ENCODE measurements at regions not wholly inside any gene's neighbourhood (a gene's known extent, or its start where the extent isn't known, plus 50 kb on each side); places are given as distances from the start of the nearest gene placed in this dataset.

- Mint-ChIP-seq H3K36me3 (no peaks in the 10 kb centered on the region), H3K9me3 (peaks cover 0 to 6% (median 0%) of the 10 kb centered on the region in 7 donors)
Observed at GRCh38 chr10:9913876-9914514, 1103.7 kb upstream of the CELF2 start.

DNA sequence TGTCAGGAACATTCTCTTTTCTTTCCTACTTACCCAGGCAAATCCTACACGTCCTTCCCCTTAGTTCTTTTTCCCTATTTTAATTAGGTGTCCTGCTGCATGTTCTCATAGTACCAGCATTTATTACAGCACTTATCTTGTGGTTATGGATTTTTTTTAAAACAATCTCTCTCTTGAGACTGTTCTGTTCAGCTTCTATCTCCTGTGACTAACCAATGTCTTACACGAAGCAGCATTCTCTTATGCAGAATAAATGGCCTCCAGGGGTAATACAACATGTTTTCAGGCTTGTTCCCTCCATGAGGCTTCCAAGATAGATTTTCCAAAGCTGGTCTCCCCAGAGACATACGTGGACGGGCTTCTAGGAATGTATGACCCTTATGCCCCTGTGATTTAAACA is 1096.1 kb upstream of the CELF2 start:
- Histone ChIP-seq H3K4me3 (ENCODE audit: low read depth, low read length) (no peak overlapping the region), H3K4me1 (ENCODE audit: control insufficient read depth, insufficient read depth, low read length, poor library complexity, severe bottlenecking) (no peaks in the 10 kb centered on the region), H3K27me3 (ENCODE audit: control insufficient read depth, insufficient read depth, low read length) (no peaks in the 10 kb centered on the region), H3K27ac (ENCODE audit: insufficient read depth, low read length, poor library complexity, severe bottlenecking) (no peak overlapping the region), H3K36me3 (ENCODE audit: control insufficient read depth, insufficient read depth, low read length) (no peaks in the 10 kb centered on the region), H3K9me3 (ENCODE audit: control insufficient read depth in 2 of 2, low read length in 2 of 2) (no peaks in the 10 kb centered on the region)
- no peak overlapping the region for H3K4me3 Mint-ChIP-seq
- H3K36me3 Mint-ChIP-seq: no peaks in the 10 kb centered on the region
- no peak overlapping the region for H3K27ac Mint-ChIP-seq
- no peaks in the 10 kb centered on the region for H3K4me1 Mint-ChIP-seq
- ATAC-seq (ENCODE audit: low read depth in 2 of 2) (no peak), DNase-seq (no peak)
- H3K9me3 Mint-ChIP-seq: peaks cover 0 to 8% (median 2%) of the 10 kb centered on the region in 7 donors
- no peaks in the 10 kb centered on the region for H3K27me3 Mint-ChIP-seq

More at GRCh38 chr10:9913876-9914514, 1103.7 kb upstream of the CELF2 start:
- Mint-ChIP-seq H3K27ac (no peak overlapping the region), H3K4me3 (no peak overlapping the region), H3K27me3 (no peaks in the 10 kb centered on the region), H3K4me1 (no peaks in the 10 kb centered on the region)
- H3K36me3 ChIP-seq (ENCODE audit: control insufficient read depth, insufficient read depth, low read length): no peaks in the 10 kb centered on the region
- no peaks in the 10 kb centered on the region for H3K27me3 ChIP-seq (ENCODE audit: control insufficient read depth, insufficient read depth, low read length)
- H3K4me1 ChIP-seq (ENCODE audit: control insufficient read depth, insufficient read depth, low read length, poor library complexity, severe bottlenecking): no peaks in the 10 kb centered on the region
- H3K27ac ChIP-seq (ENCODE audit: insufficient read depth, low read length, poor library complexity, severe bottlenecking): no peak overlapping the region
- no peak overlapping the region for H3K4me3 ChIP-seq (ENCODE audit: low read depth, low read length)
- peaks cover 0 to 3% of the 10 kb centered on the region in 2 experiments for H3K9me3 ChIP-seq (ENCODE audit: control insufficient read depth in 2 of 2, low read length in 2 of 2)
- DNase-seq (no peak), ATAC-seq (ENCODE audit: low read depth in 2 of 2) (no peak)

- H3K27ac ChIP-seq (ENCODE audit: insufficient read depth, low read length, poor library complexity, severe bottlenecking): no peak overlapping the region
- no peaks in the 10 kb centered on the region for H3K27me3 ChIP-seq (ENCODE audit: control insufficient read depth, insufficient read depth, low read length)
- ATAC-seq (ENCODE audit: low read depth in 2 of 2): no peak
- Mint-ChIP-seq H3K36me3 (no peaks in the 10 kb centered on the region), H3K27me3 (no peaks in the 10 kb centered on the region), H3K27ac (no peak overlapping the region), H3K9me3 (peaks cover 0 to 6% (median 2%) of the 10 kb centered on the region in 7 donors), H3K4me1 (no peaks in the 10 kb centered on the region), H3K4me3 (no peak overlapping the region)
- H3K4me1 ChIP-seq (ENCODE audit: control insufficient read depth, insufficient read depth, low read length, poor library complexity, severe bottlenecking): no peaks in the 10 kb centered on the region
- no peaks in the 10 kb centered on the region for H3K36me3 ChIP-seq (ENCODE audit: control insufficient read depth, insufficient read depth, low read length)
- no peaks in the 10 kb centered on the region for H3K9me3 ChIP-seq (ENCODE audit: control insufficient read depth in 2 of 2, low read length in 2 of 2)
- no peak for DNase-seq
- H3K4me3 ChIP-seq (ENCODE audit: low read depth, low read length): no peak overlapping the region
Observed at GRCh38 chr10:9922126-9922870, 1095.4 kb upstream of the CELF2 start.

- ATAC-seq (ENCODE audit: low read depth in 2 of 2): no peak
Observed at GRCh38 chr10:9926003-9926402, 1091.7 kb upstream of the CELF2 start.

DNA sequence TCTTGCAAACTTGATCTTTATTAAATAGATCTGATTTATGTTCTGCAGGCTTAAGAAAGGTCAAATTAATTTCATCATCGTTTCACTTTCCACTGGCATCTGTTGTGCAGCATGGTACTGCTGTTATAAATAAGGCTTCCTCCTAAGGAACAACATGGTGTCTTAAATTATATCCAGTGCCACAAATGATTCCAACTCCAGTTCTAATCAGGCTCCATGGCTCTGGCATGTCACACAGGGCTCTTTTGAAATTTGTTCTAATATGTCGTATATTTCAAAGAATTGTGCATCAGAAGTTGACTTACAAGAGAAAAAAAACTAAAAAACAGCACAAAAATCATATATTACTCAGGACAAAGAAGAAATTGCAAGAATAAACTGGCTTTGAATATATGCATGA is 1090.8 kb upstream of the CELF2 start:
- Histone ChIP-seq H3K27me3 (ENCODE audit: control insufficient read depth, insufficient read depth, low read length) (no peaks in the 10 kb centered on the region), H3K9me3 (ENCODE audit: control insufficient read depth in 2 of 2, low read length in 2 of 2) (no peaks in the 10 kb centered on the region), H3K4me3 (ENCODE audit: low read depth, low read length) (no peak overlapping the region), H3K4me1 (ENCODE audit: control insufficient read depth, insufficient read depth, low read length, poor library complexity, severe bottlenecking) (no peaks in the 10 kb centered on the region), H3K27ac (ENCODE audit: insufficient read depth, low read length, poor library complexity, severe bottlenecking) (no peak overlapping the region), H3K36me3 (ENCODE audit: control insufficient read depth, insufficient read depth, low read length) (no peaks in the 10 kb centered on the region)
- Mint-ChIP-seq H3K36me3 (no peaks in the 10 kb centered on the region), H3K4me1 (no peaks in the 10 kb centered on the region), H3K27me3 (no peaks in the 10 kb centered on the region), H3K27ac (no peak overlapping the region), H3K9me3 (peaks cover 0 to 7% (median 2%) of the 10 kb centered on the region in 7 donors), H3K4me3 (no peak overlapping the region)
- no peak for ATAC-seq (ENCODE audit: low read depth in 2 of 2)
- no peak for DNase-seq

More at GRCh38 chr10:9926003-9926402, 1091.7 kb upstream of the CELF2 start:
- no peak overlapping the region for H3K4me3 ChIP-seq (ENCODE audit: low read depth, low read length)
- Mint-ChIP-seq H3K27ac (no peak overlapping the region), H3K36me3 (no peaks in the 10 kb centered on the region), H3K4me1 (no peaks in the 10 kb centered on the region), H3K9me3 (peaks cover 0 to 7% (median 0%) of the 10 kb centered on the region in 7 donors), H3K27me3 (no peaks in the 10 kb centered on the region), H3K4me3 (no peak overlapping the region)
- no peaks in the 10 kb centered on the region for H3K27me3 ChIP-seq (ENCODE audit: control insufficient read depth, insufficient read depth, low read length)
- H3K4me1 ChIP-seq (ENCODE audit: control insufficient read depth, insufficient read depth, low read length, poor library complexity, severe bottlenecking): no peaks in the 10 kb centered on the region
- no peak for DNase-seq
- H3K27ac ChIP-seq (ENCODE audit: insufficient read depth, low read length, poor library complexity, severe bottlenecking): no peak overlapping the region
- no peaks in the 10 kb centered on the region for H3K36me3 ChIP-seq (ENCODE audit: control insufficient read depth, insufficient read depth, low read length)
- H3K9me3 ChIP-seq (ENCODE audit: control insufficient read depth in 2 of 2, low read length in 2 of 2): no peaks in the 10 kb centered on the region

DNA sequence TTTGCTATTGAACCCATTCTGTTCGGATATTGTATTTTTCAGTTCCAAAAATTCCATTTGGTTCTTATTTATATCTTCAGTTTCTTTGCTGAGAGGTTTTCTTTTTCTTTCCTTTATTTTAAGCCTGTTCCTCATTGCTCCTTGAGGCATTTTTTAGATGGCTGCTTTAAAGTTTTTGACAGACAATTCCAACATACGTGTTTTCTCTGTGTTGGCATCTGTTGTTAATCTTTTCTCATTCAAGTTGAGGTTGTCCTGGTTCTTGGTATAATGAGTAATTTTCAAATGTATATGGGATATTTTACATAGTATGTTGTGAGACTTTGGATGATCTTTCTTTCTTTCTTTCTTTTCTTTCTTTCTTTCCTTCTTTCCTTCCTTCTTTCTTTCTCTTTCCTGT is 1078.0 kb upstream of the CELF2 start:
- H3K9me3 Mint-ChIP-seq: peaks cover 0 to 4% (median 0%) of the 10 kb centered on the region in 7 donors
- H3K4me3 Mint-ChIP-seq: no peak overlapping the region
- H3K27ac Mint-ChIP-seq: no peak overlapping the region

DNA sequence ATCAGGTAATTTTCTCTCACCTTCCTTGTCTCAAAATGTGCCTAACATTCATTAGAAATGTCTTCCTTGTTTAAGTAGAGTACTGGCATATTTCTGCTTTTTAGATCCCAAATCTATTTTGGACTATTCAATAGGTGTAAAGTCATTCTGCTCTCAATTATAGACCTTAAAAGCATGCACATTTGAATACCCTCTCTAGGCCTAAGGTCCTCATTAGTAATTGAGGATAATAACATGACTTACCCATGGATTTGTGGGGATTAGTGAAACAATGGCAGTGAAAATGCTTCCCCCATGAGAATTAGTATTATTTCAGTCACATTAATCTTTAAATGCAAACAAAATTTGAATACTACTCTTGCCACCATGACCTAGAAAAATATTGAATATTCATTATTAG is 1073.0 kb upstream of the CELF2 start:
- H3K4me1 Mint-ChIP-seq: no peaks in the 10 kb centered on the region
- Histone ChIP-seq H3K4me1 (ENCODE audit: control insufficient read depth, insufficient read depth, low read length, poor library complexity, severe bottlenecking) (no peaks in the 10 kb centered on the region), H3K27me3 (ENCODE audit: control insufficient read depth, insufficient read depth, low read length) (no peaks in the 10 kb centered on the region), H3K27ac (ENCODE audit: insufficient read depth, low read length, poor library complexity, severe bottlenecking) (no peak overlapping the region), H3K36me3 (ENCODE audit: control insufficient read depth, insufficient read depth, low read length) (no peaks in the 10 kb centered on the region), H3K4me3 (ENCODE audit: low read depth, low read length) (no peak overlapping the region), H3K9me3 (ENCODE audit: control insufficient read depth in 2 of 2, low read length in 2 of 2) (no peaks in the 10 kb centered on the region)
- no peak for DNase-seq
- peaks cover 0 to 6% (median 4%) of the 10 kb centered on the region in 7 donors for H3K9me3 Mint-ChIP-seq
- no peak overlapping the region for H3K27ac Mint-ChIP-seq
- H3K36me3 Mint-ChIP-seq: no peaks in the 10 kb centered on the region
- no peaks in the 10 kb centered on the region for H3K27me3 Mint-ChIP-seq
- no peak for ATAC-seq (ENCODE audit: low read depth in 2 of 2)
- H3K4me3 Mint-ChIP-seq: no peak overlapping the region

More for the DNA sequence above, 1078.0 kb upstream of the CELF2 start:
- Mint-ChIP-seq H3K4me1 (no peaks in the 10 kb centered on the region), H3K27me3 (no peaks in the 10 kb centered on the region), H3K36me3 (no peaks in the 10 kb centered on the region)
- H3K27ac ChIP-seq (ENCODE audit: insufficient read depth, low read length, poor library complexity, severe bottlenecking): no peak overlapping the region
- H3K27me3 ChIP-seq (ENCODE audit: control insufficient read depth, insufficient read depth, low read length): no peaks in the 10 kb centered on the region
- no peaks in the 10 kb centered on the region for H3K9me3 ChIP-seq (ENCODE audit: control insufficient read depth in 2 of 2, low read length in 2 of 2)
- DNase-seq: no peak
- no peak overlapping the region for H3K4me3 ChIP-seq (ENCODE audit: low read depth, low read length)
- no peak for ATAC-seq (ENCODE audit: low read depth in 2 of 2)
- H3K4me1 ChIP-seq (ENCODE audit: control insufficient read depth, insufficient read depth, low read length, poor library complexity, severe bottlenecking): no peaks in the 10 kb centered on the region
- no peaks in the 10 kb centered on the region for H3K36me3 ChIP-seq (ENCODE audit: control insufficient read depth, insufficient read depth, low read length)

DNA sequence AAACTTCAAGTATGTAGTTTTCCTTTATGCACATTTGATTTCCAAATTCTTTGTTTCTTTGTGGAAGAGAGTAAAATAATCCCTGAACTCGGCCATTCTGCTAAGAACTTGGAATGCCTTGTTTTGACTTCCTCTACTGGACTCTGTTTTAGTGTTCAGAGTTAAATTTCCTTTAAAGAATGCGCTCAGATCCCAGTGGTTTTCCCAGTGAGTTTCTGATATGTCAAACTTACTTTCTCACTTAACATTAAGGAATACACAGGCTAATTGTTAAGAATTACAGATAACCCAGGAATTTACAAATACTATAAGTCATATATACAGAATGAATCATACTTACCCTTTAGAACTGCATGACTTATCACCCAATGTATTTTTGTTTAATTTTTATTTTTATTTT is 1067.6 kb upstream of the CELF2 start:
- no peak overlapping the region for H3K4me3 Mint-ChIP-seq

More for the DNA sequence above, 1067.6 kb upstream of the CELF2 start:
- H3K4me1 ChIP-seq (ENCODE audit: control insufficient read depth, insufficient read depth, low read length, poor library complexity, severe bottlenecking): no peaks in the 10 kb centered on the region
- DNase-seq: no peak
- no peak overlapping the region for H3K27ac ChIP-seq (ENCODE audit: insufficient read depth, low read length, poor library complexity, severe bottlenecking)
- peaks cover 0 to 11% (median 4%) of the 10 kb centered on the region in 7 donors for H3K9me3 Mint-ChIP-seq
- no peak overlapping the region for H3K27ac Mint-ChIP-seq
- no peak overlapping the region for H3K4me3 ChIP-seq (ENCODE audit: low read depth, low read length)
- no peaks in the 10 kb centered on the region for H3K36me3 Mint-ChIP-seq
- H3K36me3 ChIP-seq (ENCODE audit: control insufficient read depth, insufficient read depth, low read length): no peaks in the 10 kb centered on the region
- no peaks in the 10 kb centered on the region for H3K9me3 ChIP-seq (ENCODE audit: control insufficient read depth in 2 of 2, low read length in 2 of 2)
- no peaks in the 10 kb centered on the region for H3K4me1 Mint-ChIP-seq
- no peak for ATAC-seq (ENCODE audit: low read depth in 2 of 2)
- H3K27me3 ChIP-seq (ENCODE audit: control insufficient read depth, insufficient read depth, low read length): no peaks in the 10 kb centered on the region
- no peaks in the 10 kb centered on the region for H3K27me3 Mint-ChIP-seq
